Urothelium cell line (cell line): ENCODE measurements at regions not wholly inside any gene's neighbourhood (a gene's known extent, or its start where the extent isn't known, plus 50 kb on each side); places are given as distances from the start of the nearest gene placed in this dataset.

Experiments
- DNase-seq: peaks from one replicate; pipeline ENCODE4 v3.0.0; 2011; ENCODE audit warnings: low spot score, mixed read lengths
- FAIRE-seq: peaks from 2 replicates; lab custom pipeline; 2011; peaks lifted over from hg19 to GRCh38; lab: Jason Lieb, UNC

GRCh38 chr6:170137176-170137891, 153.5 kb downstream of the DLL1 start:
- FAIRE-seq (no peak), DNase-seq (no peak)

DNA sequence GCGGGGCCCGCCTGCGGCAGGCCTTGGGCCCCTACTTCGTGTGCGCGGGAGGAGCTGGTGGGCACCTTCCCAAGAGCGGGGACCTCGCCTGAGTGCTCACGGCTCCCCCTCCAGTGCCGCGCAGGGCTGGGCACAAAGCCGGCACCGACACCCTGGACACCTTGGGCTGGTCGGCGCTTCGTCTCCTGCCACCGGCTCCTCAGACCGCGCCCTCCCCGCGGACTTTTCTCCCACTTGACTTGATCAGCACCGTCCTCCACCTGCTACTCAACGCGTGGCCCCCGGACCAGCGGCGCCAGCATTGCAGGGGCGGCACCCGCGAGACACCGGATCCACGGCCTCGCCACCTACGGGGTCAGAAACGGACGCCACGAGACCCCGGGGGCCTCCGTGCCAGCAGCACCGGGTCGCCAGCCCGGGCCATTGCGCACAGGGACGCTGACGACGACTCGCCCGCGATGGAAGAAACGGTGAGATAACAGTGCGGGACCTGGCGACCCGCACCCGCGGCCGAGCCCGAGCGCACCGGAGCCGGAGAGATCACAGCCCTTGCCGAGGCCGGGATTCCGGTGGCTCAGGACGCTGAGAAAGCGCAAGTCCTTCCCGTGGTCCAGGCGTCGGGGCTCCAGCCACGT, 154.2 kb downstream of the DLL1 start:
- DNase-seq (no peak), FAIRE-seq (no peak)

GRCh38 chr6:170135821-170136471, 154.9 kb downstream of the DLL1 start:
- no peak for FAIRE-seq

GRCh38 chr6:170135461-170135820, 155.4 kb downstream of the DLL1 start:
- no peak for FAIRE-seq
- DNase-seq: no peak

More at GRCh38 chr6:170135821-170136471, 154.9 kb downstream of the DLL1 start:
- no peak for DNase-seq

GRCh38 chr6:170134471-170135440, 156.1 kb downstream of the DLL1 start:
- no peak for DNase-seq
- no peak for FAIRE-seq

GRCh38 chr6:170134031-170134470, 156.8 kb downstream of the DLL1 start:
- DNase-seq (no peak), FAIRE-seq (no peak)

GRCh38 chr6:170132561-170132991, 158.3 kb downstream of the DLL1 start:
- FAIRE-seq (no peak), DNase-seq (no peak)

DNA sequence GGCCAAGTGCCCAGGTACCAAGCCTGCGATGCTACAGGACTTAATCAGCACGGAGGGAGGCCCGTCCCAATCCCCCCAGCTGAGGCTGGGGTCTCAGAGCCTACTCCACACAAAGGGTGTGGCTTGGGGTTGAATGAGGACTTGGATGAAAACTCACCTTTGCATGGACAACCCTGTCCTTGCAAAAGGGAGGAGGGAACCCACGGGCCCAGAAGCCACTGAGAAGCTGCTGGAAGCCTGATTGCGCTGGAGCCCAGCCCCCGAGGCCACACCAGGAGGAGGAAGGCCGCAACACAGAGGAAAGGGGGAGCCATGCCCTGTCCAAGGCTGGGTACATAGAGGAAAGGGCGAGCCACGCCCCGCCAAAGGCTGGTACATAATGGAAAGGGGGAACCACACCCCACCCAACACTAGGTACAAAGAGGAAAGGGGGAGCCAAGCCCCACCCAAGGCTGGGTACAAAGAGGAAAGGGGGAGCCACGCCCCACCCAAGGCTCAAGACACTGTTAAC, 158.8 kb downstream of the DLL1 start:
- no peak for DNase-seq
- FAIRE-seq: no peak

- FAIRE-seq (no peak), DNase-seq (no peak)
These were observed 159.5 kb downstream of the DLL1 start for GRCh38 chr6:170131351-170131750.

GRCh38 chr6:170130771-170131241, 160.1 kb downstream of the DLL1 start:
- DNase-seq (no peak), FAIRE-seq (no peak)

- no peak for DNase-seq
- no peak for FAIRE-seq
These were observed 160.7 kb downstream of the DLL1 start for GRCh38 chr6:170130201-170130621.

DNA sequence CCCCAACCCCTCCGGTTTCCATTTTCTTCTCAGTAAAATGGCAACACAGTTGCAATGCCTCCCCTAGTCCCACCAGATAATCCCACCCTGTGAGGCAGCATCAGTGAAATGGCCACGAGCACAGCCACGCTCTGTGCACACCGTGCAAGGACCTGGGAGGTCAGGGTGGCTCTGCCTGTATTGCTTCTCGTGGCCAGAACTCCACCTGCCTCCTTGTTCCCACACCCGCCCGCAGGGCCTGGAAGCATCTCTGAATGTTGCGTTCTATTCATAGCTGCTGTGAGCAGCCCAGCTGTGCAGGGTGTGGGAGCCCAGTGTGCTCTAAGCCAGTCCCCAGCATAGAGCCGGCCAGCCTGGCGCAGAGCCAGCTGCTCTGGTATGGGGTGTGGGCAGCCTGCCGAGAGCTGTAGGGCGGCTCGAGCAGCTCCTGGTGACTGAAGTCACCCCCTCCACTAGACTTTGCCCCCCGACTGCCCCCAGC, 161.1 kb downstream of the DLL1 start:
- DNase-seq (peak; percentile 36), FAIRE-seq (no peak)

- DNase-seq: no peak
- no peak for FAIRE-seq
These were observed 161.8 kb downstream of the DLL1 start for GRCh38 chr6:170128811-170129681.

GRCh38 chr6:170128346-170128745, 162.5 kb downstream of the DLL1 start:
- no peak for FAIRE-seq
- no peak for DNase-seq

DNA sequence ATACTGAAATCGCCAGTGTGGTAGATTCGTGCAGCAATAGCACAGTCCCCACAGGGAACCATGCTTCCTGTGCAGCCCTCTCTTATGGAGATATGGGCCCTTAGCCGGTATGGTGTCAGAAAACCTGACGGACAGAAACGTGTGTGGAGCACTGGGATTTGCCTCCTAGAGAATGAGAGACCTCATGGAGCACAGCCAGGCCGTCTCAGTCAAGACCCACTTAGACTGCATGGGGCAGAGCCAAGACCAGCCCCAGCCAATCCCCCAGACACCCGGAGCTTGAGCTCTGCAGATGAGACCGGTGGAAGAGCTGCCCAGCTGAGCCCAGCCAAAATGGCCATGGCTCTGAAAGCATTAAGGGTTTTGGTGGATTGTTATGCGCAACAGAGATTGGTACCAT, 163.7 kb downstream of the DLL1 start:
- FAIRE-seq: no peak
- no peak for DNase-seq

- DNase-seq (no peak), FAIRE-seq (no peak)
These were observed 165.2 kb downstream of the DLL1 start for GRCh38 chr6:170125456-170126300.

- FAIRE-seq (no peak), DNase-seq (no peak)
These were observed 166.0 kb downstream of the DLL1 start for GRCh38 chr6:170124836-170125235.

GRCh38 chr6:170124150-170124549, 166.7 kb downstream of the DLL1 start:
- no peak for DNase-seq
- FAIRE-seq: no peak
